GM19438 (cell line): ENCODE measurements at regions not wholly inside any gene's neighbourhood (a gene's known extent, or its start where the extent isn't known, plus 50 kb on each side); places are given as distances from the start of the nearest gene placed in this dataset.

Experiments used
- ATAC-seq: cut with Tn5 transposase; IDR thresholded peaks from one replicate; pipeline ENCODE4 v1.9.1; 2021; ENCODE audit warnings: low read depth; ENCODE audit not compliant: unreplicated experiment

DNA sequence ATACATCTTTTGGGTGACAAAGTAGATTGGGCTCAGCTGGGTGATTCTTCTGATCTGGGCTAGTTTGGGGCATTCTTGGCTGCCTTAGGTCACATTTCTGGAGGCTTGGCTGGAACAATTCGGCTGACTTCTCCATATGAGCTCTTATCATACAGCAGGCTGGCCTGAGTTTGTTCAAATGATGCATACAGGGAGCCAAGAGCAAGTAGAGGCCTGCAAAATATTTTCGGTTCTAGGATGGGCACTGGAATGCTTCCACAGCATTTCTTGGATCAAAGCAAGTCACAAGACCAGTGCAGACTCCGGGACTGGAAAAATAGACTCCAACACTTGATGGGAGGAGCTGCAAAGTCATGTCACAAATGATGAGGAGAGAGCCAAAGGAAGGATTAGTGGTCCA is 98.4 kb downstream of the SCG2 start:
- ATAC-seq = no peak

GRCh38 chr2:223508372-223508771 is 93.8 kb downstream of the SCG2 start:
- ATAC-seq = no peak

DNA sequence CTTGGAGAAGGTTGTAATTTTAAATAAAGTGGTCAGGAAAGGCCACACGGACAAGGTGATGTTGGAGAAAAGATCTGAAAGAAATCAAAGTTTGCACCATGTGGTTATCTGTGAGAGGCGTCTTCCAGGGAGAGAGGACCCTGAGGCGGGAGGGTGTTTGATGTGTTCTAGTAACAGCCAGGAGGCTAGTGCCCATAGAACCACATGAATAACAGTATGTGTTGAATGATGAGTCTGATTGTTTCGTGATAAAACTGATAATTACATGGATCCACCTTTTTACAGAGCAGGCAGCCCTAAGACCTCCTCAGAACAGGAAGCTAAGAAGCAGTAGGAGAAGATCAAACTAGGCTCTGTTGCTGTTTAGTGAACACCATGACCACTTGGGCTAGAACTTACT is 91.4 kb downstream of the SCG2 start:
- no peak for ATAC-seq

DNA sequence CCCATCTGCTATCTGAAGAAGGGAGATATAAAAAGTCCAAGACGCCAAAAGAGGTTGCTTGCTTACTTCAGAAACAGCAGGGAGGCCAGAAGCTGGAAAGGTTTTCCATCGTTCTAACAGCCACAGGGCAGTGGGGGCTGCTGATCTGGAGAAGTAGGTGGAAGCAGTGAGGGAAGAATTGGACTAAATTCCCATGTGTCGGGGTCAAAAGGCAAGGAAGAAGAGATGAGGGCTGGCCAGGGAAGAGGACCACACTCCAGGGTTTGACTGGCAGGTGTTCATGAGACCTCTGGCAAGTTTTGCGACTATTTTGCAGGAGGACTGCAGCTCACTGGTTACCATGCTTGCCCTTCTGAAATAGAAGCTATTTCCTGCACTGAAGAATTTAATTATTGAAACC is 91.0 kb downstream of the SCG2 start:
- ATAC-seq = no peak

GRCh38 chr2:223513771-223514455 is 88.2 kb downstream of the SCG2 start:
- ATAC-seq = no peak

DNA sequence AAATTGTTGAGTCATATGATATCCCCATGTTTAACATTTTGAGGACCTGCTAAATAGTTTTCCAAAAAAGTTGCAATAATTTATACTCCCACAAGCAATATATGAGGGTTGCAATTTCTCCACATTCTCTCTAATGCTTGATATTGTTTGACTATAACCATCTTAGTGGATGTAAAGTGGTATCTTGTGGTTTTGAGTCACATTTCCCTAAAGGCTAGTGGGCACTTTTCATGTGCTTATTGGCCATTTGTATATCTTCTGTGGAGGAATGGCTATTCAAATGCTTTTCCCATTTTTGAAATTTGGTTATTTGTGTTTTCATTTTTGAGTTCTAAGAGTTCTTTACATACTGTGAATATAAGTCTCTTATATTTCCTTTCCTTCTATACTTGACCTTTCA is 82.7 kb downstream of the SCG2 start:
- ATAC-seq = no peak

DNA sequence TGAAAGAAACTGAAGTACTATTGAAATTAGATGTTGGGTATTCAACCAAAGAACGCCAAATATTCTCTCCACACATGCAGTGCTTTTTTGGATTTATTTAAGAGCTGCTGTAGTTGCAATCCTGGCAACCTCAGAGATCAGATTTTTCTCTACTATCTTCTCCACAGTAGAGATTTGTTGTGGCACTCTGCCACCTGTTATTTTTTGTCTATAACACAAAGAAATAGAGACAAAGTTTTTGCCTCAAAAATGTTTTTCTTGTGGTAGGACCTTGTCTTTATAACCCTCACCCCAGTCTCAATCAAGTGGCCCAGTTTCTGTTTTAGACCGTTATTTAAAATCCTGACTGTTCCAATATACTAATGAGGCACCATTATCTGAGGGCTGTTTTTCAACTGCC is 79.4 kb downstream of the SCG2 start:
- ATAC-seq = no peak

DNA sequence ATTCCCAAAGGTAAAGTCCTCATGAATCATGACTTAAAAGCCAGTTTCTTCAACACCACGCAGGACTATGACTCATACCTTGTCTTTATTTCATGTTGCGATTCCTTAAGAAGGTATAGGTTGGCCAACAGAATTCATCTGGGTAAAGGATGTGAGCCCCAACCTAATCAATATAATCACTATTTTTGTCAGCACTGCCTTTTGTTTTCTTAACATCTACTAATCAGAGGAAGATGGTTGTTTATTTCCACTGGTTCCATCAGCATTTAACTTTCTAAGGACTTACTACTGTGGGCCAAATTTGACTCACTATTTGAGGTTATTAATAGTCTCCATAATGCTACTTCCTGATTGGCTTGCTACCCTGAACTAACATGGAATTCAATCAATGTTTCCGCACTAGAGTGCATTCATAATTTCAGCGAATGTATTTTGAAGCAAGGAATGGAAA is 78.6 kb downstream of the SCG2 start:
- no peak for ATAC-seq

DNA sequence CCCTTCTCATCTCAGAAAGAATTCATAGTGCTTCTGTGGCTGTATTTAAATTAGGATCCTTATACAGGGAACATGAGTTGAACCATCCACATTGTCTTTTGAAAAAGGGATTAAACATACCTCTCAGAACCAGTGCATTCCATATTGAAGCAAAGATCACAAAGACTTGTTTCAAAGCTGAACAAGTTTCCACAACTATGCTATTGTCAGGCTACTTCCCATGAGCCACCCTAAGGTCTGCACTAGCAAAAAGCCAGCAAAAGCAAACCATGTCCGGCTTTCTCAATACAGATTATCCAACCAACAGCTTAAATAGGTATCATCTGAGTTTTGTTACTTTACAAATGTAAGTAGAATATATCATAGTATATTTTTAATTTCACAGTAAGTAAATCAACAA is 78.1 kb downstream of the SCG2 start:
- no peak for ATAC-seq

GRCh38 chr2:223526106-223526505 is 76.1 kb downstream of the SCG2 start:
- no peak for ATAC-seq

DNA sequence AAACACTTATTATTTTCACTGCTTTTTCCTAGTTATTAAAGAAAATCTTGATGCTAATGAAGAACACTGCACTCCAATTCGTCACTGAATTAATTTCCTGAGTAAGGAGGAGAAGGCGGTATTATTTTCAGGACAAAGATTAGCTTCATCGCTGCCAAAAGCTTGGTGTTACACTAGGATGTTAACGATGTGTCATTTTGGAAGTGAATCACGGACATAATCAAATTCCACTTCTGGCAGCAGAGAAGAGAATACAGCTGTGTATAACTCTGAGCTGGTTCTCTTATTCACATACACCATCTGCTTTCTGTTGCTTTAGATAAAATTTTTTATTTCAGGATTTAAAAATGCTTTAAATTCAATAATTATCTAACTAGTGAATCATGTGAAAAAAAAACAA is 74.1 kb downstream of the SCG2 start:
- ATAC-seq = no peak

GRCh38 chr2:223529696-223530095 is 72.5 kb downstream of the SCG2 start:
- no peak for ATAC-seq

DNA sequence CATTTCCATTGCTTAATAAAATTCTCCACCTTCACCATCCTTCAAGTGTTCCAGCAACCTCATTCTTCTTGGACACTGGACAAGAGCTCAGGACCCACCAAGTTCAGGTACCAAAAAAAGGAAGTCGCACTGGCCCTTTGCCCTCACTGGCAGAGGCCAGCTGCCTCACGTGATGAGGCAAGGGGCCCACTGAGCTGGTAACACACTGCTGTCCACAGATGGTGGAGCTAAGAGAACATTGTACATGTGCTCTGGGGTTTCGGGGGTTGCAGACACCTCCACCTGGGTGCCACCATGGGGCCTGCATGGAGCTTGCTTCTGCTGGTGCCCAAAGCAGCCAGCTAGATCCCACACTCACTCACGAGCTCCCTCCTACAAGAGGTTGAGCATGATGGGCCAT is 71.3 kb downstream of the SCG2 start:
- ATAC-seq = no peak

- ATAC-seq = no peak
Observed at GRCh38 chr2:223532161-223532560, 70.0 kb downstream of the SCG2 start.

DNA sequence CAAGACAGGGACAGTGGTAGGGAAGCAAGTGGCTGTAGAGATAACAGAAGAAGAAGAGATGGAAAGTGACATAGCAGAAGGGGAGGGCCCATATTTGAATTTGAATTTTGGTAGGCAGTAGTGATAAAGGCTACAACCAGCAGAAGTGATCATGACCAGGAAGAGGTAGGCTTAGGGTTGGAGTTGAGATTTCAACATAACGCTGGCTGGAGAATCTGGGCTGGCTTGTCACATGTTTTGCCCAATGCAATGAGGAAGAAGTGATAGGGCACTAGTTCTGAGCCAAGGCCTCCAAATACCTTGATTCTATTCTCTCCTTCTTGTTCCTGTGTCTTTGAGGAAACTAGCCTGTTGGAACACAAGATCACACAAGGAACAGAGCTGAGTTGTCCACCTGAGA is 69.4 kb downstream of the SCG2 start:
- ATAC-seq = no peak

DNA sequence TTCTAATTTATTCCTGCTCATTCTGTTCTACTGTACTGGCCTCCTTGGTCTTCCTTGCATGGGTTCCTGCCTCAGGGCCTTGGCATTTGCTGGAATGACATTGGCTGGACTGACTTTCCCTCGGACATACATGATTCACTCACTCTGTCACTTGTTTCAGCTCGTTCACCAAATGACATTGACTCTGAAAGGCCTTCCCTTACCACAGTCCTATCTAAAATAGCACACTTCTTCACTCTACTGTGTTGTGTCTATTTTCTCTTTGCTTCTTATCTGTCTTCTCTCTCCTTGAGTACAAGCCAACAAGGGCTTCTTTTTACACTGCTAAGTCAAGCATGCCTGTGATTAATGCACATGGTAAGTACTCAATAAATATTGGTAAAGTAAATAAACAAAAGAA is 65.6 kb downstream of the SCG2 start:
- ATAC-seq = no peak

- ATAC-seq = no peak
Observed at GRCh38 chr2:223537115-223537514, 65.0 kb downstream of the SCG2 start.

- no peak for ATAC-seq
Observed at GRCh38 chr2:223537651-223538601, 64.2 kb downstream of the SCG2 start.

- ATAC-seq = no peak
Observed at GRCh38 chr2:223538920-223539440, 63.2 kb downstream of the SCG2 start.

DNA sequence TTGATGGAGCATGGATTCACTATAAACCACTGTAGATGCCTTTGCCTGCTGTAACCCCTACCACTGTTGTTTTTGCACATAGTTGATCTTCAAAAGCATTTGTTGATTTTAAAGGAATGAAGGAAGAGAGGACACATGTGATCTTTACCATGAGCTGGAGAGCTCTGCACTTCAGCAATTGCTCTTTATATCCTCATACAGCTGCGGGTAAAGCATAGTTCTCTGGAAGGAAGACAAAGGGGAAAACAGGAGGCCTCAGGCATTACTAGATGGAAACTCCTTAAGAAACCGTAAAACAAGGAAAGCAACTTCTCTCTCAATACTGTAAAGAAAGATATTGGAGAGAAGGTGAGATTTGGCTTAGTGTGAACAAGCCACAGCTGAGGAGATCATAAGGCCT is 60.6 kb downstream of the SCG2 start:
- ATAC-seq = no peak

GRCh38 chr2:223542501-223542900 is 59.7 kb downstream of the SCG2 start:
- no peak for ATAC-seq

DNA sequence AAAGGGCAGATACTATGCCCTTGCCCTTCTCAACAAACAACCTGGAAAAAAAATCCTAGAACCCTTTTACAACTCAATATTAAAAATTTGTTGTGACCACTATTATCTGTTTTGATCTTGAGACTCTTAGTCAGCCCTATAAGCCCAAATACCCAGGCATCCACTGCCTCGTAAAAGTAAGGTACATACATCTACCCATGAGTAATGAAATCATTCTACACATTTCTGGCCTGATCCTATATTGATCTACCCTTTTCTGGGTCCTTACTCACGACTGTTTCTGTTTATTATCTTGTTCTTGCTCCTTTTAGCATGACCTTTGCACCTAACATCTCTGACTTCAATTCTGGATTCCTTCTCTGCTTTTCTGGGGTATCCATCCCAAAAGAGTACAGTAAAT is 56.8 kb downstream of the SCG2 start:
- ATAC-seq = no peak
